ENCODE measurements at regions not wholly inside any gene's neighbourhood (a gene's known extent, or its start where the extent isn't known, plus 50 kb on each side); places are given as distances from the start of the nearest gene placed in this dataset.
"Not testable (repeated sequence)": the region's sequence is repeated elsewhere in the genome, so short reads cannot be mapped to it uniquely, and the experiment has no call there.

- peak; percentile 12 for DNase-seq (ENCODE audit: low spot score)
These were observed 130.6 kb upstream of the FHIT start for GRCh38 chr3:61381745-61382392.

DNA sequence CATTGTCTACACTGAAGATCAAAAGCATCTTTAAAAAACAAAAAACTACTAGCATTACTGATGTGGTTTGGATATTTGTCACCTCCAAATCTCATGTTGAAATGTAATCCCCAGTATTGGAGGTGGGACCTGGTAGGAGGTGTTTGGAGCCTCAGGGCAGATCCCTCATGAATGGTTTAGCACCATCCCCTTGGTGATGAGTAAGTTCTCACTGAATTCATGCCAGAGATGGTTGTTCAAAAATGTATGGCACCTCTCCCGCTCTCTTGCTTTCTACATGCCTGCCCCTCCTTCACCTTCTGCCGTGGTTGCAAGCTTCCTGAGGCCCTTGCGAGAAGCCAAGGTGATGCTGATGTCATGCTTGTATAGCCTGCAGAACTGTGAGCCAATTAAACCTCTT lies 136.6 kb upstream of the FHIT start:
- no peak for DNase-seq (ENCODE audit: low spot score)

DNA sequence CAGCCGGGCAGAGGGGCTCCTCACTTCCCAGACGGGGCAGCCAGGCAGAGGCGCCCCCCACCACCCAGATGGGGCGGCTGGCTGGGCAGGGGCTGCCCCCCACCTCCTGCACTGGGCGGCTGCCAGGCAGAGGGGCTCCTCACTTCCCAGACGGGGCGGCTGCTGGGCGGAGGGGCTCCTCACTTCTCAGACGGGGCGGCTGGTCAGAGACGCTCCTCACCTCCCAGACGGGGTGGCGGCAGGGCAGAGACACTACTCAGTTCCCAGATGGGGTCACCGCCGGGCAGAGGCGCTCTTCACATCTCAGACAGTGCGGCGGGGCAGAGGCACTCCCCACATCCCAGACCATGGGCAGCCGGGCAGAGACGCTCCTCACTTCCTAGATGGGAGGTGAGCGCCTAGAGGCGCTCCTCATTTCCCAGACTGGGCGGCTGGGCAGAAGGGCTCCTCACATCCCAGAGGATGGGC lies 142.3 kb upstream of the FHIT start:
- not testable (repeated sequence) for DNase-seq (ENCODE audit: low spot score)

- no peak for DNase-seq (ENCODE audit: low spot score)
These were observed 150.1 kb upstream of the FHIT start for GRCh38 chr3:61401359-61401758.

- DNase-seq (ENCODE audit: low spot score) = no peak
These were observed 154.0 kb upstream of the PTPRG start for GRCh38 chr3:61407397-61407796.

GRCh38 chr3:61409638-61410037 lies 151.7 kb upstream of the PTPRG start:
- no peak for DNase-seq (ENCODE audit: low spot score)

- DNase-seq (ENCODE audit: low spot score) = not testable (repeated sequence)
These were observed 151.0 kb upstream of the PTPRG start for GRCh38 chr3:61410358-61410757.

- DNase-seq (ENCODE audit: low spot score) = no peak
These were observed 150.2 kb upstream of the PTPRG start for GRCh38 chr3:61411009-61411662.

- DNase-seq (ENCODE audit: low spot score) = no peak
These were observed 146.9 kb upstream of the PTPRG start for GRCh38 chr3:61414456-61414855.

GRCh38 chr3:61415201-61415600 lies 146.2 kb upstream of the PTPRG start:
- DNase-seq (ENCODE audit: low spot score) = no peak

GRCh38 chr3:61416618-61417017 lies 144.8 kb upstream of the PTPRG start:
- DNase-seq (ENCODE audit: low spot score) = no peak

DNA sequence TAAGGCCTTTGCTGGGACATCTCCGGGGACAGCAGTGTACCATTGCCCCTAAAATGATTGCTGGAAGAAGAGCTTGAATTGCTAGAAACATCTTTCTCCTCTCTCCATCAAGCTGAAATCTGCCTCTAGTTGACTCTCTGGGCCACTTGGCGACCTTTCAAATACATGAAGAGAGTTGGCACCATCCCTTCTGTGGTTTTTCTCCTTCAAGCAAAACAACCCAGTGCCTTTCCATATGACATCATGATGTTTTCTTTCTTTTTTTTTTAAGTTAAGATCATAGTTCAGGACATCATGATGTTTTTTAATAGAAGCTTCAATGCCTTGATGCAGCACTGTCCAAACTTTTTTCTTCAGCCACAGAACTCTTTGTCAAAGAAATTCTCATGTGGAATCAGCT lies 144.0 kb upstream of the PTPRG start:
- peak; percentile 10 for DNase-seq (ENCODE audit: low spot score)

DNA sequence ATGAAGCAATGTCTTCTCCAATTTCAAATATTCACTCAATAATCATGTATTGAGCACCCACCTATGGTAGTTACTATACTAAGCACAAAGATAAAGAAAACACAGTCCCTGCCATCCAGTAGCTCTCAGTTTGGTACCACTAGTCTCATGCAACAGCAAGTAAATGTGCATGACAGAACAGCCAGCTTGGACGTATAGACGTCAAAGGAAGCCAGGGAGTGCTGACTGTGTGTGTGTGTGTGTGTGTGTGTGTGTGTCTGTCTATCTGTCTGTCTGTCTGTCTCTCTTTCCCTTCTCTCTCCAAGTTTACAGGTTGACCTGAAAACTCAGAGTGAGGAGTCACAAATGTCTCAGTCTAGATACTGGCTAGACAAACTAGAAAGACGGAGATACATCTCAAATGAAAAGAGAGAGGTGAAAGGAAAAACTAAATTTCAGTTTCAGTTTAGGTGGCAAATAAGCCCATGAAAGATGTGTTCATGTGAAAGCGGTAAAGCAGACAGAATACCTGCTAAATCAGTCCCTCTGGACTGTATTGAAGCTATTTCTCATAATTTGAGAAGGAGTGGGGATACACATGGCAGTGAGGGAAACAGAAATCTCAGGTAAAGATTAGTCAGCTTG lies 141.1 kb upstream of the PTPRG start:
- no peak for DNase-seq (ENCODE audit: low spot score)

- DNase-seq (ENCODE audit: low spot score) = no peak
These were observed 138.3 kb upstream of the PTPRG start for GRCh38 chr3:61422945-61423673.

DNA sequence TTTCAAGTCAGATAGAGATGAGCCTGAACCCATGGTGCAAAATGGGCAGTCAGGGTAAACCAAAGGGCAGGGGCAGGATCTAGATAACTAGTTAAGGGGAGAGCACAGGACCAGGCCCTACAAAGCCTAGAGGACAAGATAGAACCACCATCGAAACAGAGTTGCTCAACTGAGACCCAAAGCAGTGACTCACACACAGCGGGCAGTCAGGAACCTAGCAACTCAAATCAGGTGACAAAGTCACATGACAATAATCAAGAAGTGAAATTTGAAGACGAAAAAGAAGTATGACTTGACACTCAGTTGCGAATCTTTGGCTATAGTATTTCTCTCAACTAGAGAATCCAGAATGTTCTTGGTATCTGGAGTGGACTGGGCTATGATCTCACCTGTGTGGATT lies 136.0 kb upstream of the PTPRG start:
- no peak for DNase-seq (ENCODE audit: low spot score)

- DNase-seq (ENCODE audit: low spot score) = no peak
These were observed 132.3 kb upstream of the PTPRG start for GRCh38 chr3:61429106-61429505.

DNA sequence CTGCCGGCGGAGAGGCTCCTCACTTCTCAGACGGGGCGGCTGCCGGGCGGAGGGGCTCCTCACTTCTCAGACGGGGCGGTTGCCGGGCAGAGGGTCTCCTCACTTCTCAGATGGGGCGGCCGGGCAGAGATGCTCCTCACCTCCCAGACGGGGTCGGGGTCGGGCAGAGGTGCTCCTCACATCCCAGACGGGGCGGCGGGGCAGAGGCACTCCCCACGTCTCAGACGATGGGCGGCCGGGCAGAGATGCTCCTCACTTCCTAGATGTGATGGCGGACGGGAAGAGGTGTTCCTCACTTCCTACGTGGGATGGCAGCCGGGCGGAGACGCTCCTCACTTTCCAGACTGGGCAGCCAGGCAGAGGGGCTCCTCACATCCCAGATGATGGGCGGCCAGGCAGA lies 126.5 kb upstream of the PTPRG start:
- DNase-seq (ENCODE audit: low spot score) = not testable (repeated sequence)

GRCh38 chr3:61435361-61435760 lies 126.0 kb upstream of the PTPRG start:
- not testable (repeated sequence) for DNase-seq (ENCODE audit: low spot score)

- DNase-seq (ENCODE audit: low spot score) = no peak
These were observed 122.9 kb upstream of the PTPRG start for GRCh38 chr3:61438253-61439121.

DNA sequence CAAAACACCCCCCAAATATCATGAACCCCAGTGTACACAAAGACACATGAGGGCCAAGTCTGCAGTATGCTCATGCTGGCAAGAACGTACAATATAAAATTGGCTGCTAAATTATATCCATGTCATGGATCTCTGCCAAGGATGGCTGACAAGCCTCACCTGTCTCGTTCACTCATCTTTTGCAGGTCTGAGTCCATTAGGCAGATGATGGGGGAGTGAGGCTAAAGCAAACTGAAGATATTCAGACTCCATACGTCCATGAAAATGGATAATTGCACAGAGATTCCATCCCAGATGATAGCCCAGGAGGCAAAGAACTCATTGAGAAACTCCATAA lies 122.3 kb upstream of the PTPRG start:
- DNase-seq (ENCODE audit: low spot score) = no peak

- DNase-seq (ENCODE audit: low spot score) = no peak
These were observed 118.7 kb upstream of the PTPRG start for GRCh38 chr3:61442696-61443095.

- no peak for DNase-seq (ENCODE audit: low spot score)
These were observed 117.5 kb upstream of the PTPRG start for GRCh38 chr3:61443886-61444285.
